GM12874 (cell line): ENCODE measurements at regions not wholly inside any gene's neighbourhood (a gene's known extent, or its start where the extent isn't known, plus 50 kb on each side); places are given as distances from the start of the nearest gene placed in this dataset.

Experiments
- CTCF ChIP-seq: IDR thresholded peaks from 2 replicates; pipeline ENCODE4 v1.5.1; 2011; ENCODE audit warnings: low read depth, mild to moderate bottlenecking, control low read depth, low read length, moderate library complexity; ENCODE audit not compliant: insufficient read depth

- no peak for TF ChIP-seq CTCF
Observed at GRCh38 chr11:38156495-38157146, 1558.6 kb upstream of the RAG2 start.

GRCh38 chr11:38155856-38156255 is 1557.8 kb upstream of the RAG2 start:
- TF ChIP-seq CTCF = no peak

GRCh38 chr11:38153985-38154384 is 1555.9 kb upstream of the RAG2 start:
- TF ChIP-seq CTCF = no peak

- no peak for TF ChIP-seq CTCF
Observed at GRCh38 chr11:38143852-38144251, 1545.8 kb upstream of the RAG2 start.

- TF ChIP-seq CTCF = no peak
Observed at GRCh38 chr11:38138972-38139371, 1540.9 kb upstream of the RAG2 start.

GRCh38 chr11:38136887-38137286 is 1538.9 kb upstream of the RAG2 start:
- no peak for TF ChIP-seq CTCF

- no peak for TF ChIP-seq CTCF
Observed at GRCh38 chr11:38131535-38131934, 1533.5 kb upstream of the RAG2 start.

- TF ChIP-seq CTCF = no peak
Observed at GRCh38 chr11:38130976-38131375, 1532.9 kb upstream of the RAG2 start.
